Neural crest cell (in vitro differentiated cells): ENCODE measurements at regions not wholly inside any gene's neighbourhood (a gene's known extent, or its start where the extent isn't known, plus 50 kb on each side); places are given as distances from the start of the nearest gene placed in this dataset.

Source experiments
- DNase-seq: peaks from one replicate; pipeline ENCODE4 v3.0.0; 2021; ENCODE audit warnings: low read depth, mixed read lengths, low spot score
- H3K27ac Mint-ChIP-seq: one replicate; pipeline ENCODE4 v1.8.0; 2021; ENCODE audit warnings: mild to moderate bottlenecking, mixed read lengths; ENCODE audit not compliant: unreplicated experiment
- H3K27me3 Mint-ChIP-seq: 2 replicates; pipeline ENCODE4 v1.8.0; 2021; ENCODE audit warnings: low read depth, mild to moderate bottlenecking, mixed read lengths
- H3K36me3 Mint-ChIP-seq: 2 replicates; pipeline ENCODE4 v1.8.0; 2021; ENCODE audit warnings: low read depth, mild to moderate bottlenecking, mixed read lengths
- H3K4me1 Mint-ChIP-seq: 2 replicates; pipeline ENCODE4 v1.8.0; 2021; ENCODE audit warnings: mixed read lengths
- H3K4me3 Mint-ChIP-seq: one replicate; pipeline ENCODE4 v1.8.0; 2021; ENCODE audit warnings: mild to moderate bottlenecking, mixed read lengths
- H3K9me3 Mint-ChIP-seq: 2 replicates; pipeline ENCODE4 v1.8.0; 2021; ENCODE audit warnings: mixed read lengths
- TF ChIP-seq, protein P1 (sequence below): fragments of 200-600 bp; sonication (generic); conservative IDR thresholded peaks from 2 replicates; pipeline ENCODE4 v1.5.0; 2021; ENCODE audit warnings: antibody characterized with exemption, mild to moderate bottlenecking

- Mint-ChIP-seq H3K27me3 (no peaks in the 10 kb centered on the region), H3K9me3 (no peaks in the 10 kb centered on the region), H3K27ac (no peak overlapping the region), H3K4me3 (no peak overlapping the region), H3K4me1 (no peaks in the 10 kb centered on the region), H3K36me3 (no peaks in the 10 kb centered on the region)
- no peak for DNase-seq
- TF ChIP-seq, protein P1, sequence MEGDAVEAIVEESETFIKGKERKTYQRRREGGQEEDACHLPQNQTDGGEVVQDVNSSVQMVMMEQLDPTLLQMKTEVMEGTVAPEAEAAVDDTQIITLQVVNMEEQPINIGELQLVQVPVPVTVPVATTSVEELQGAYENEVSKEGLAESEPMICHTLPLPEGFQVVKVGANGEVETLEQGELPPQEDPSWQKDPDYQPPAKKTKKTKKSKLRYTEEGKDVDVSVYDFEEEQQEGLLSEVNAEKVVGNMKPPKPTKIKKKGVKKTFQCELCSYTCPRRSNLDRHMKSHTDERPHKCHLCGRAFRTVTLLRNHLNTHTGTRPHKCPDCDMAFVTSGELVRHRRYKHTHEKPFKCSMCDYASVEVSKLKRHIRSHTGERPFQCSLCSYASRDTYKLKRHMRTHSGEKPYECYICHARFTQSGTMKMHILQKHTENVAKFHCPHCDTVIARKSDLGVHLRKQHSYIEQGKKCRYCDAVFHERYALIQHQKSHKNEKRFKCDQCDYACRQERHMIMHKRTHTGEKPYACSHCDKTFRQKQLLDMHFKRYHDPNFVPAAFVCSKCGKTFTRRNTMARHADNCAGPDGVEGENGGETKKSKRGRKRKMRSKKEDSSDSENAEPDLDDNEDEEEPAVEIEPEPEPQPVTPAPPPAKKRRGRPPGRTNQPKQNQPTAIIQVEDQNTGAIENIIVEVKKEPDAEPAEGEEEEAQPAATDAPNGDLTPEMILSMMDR = no peak
Observed at GRCh38 chr18:44507729-44508325, 172.9 kb upstream of the SETBP1 start.

GRCh38 chr18:44508474-44508873 is 172.2 kb upstream of the SETBP1 start:
- Mint-ChIP-seq H3K4me3 (no peak overlapping the region), H3K36me3 (no peaks in the 10 kb centered on the region), H3K4me1 (no peaks in the 10 kb centered on the region), H3K27me3 (no peaks in the 10 kb centered on the region), H3K9me3 (no peaks in the 10 kb centered on the region), H3K27ac (no peak overlapping the region)
- TF ChIP-seq, protein P1 = no peak
- DNase-seq = no peak

GRCh38 chr18:44509048-44509447 is 171.6 kb upstream of the SETBP1 start:
- no peaks in the 10 kb centered on the region for H3K36me3 Mint-ChIP-seq
- H3K27ac Mint-ChIP-seq = no peak overlapping the region
- no peaks in the 10 kb centered on the region for H3K9me3 Mint-ChIP-seq
- DNase-seq = no peak
- no peak overlapping the region for H3K4me3 Mint-ChIP-seq
- TF ChIP-seq, protein P1 = no peak
- H3K4me1 Mint-ChIP-seq = no peaks in the 10 kb centered on the region
- H3K27me3 Mint-ChIP-seq = no peaks in the 10 kb centered on the region

- TF ChIP-seq, protein P1 = no peak
- DNase-seq = no peak
- Mint-ChIP-seq H3K36me3 (no peaks in the 10 kb centered on the region), H3K4me1 (no peaks in the 10 kb centered on the region), H3K27ac (no peak overlapping the region), H3K9me3 (no peaks in the 10 kb centered on the region), H3K27me3 (no peaks in the 10 kb centered on the region), H3K4me3 (no peak overlapping the region)
Observed at GRCh38 chr18:44510390-44510789, 170.3 kb upstream of the SETBP1 start.

DNA sequence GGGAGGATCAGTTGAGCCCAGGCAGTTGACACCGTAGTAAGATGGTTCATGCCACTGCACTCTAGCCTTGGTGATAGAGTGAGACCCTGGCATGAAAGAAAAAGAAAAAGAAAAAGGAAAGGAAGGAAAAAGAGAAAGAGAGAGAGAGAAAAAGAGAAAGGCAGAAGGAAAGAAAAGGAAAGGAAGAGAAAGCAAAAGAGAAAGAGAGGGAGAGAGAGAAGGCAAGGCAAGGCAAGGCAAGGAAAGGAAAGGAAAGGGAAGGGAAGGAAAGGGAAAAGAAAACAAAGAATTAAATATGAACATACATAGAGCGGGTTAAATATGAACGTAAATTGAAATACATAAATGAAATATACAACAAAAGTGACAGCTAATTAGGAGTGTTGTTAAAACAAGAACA is 167.5 kb upstream of the SETBP1 start:
- no peak overlapping the region for H3K27ac Mint-ChIP-seq
- H3K4me1 Mint-ChIP-seq = peaks cover 8% of the 10 kb centered on the region
- TF ChIP-seq, protein P1 = no peak
- DNase-seq = no peak
- H3K4me3 Mint-ChIP-seq = no peak overlapping the region
- H3K27me3 Mint-ChIP-seq = no peaks in the 10 kb centered on the region
- H3K9me3 Mint-ChIP-seq = peaks cover 3% of the 10 kb centered on the region
- no peaks in the 10 kb centered on the region for H3K36me3 Mint-ChIP-seq
